Neural progenitor cell (in vitro differentiated cells): ENCODE measurements at regions not wholly inside any gene's neighbourhood (a gene's known extent, or its start where the extent isn't known, plus 50 kb on each side); places are given as distances from the start of the nearest gene placed in this dataset.

Experiments used
- DNase-seq: peaks from one replicate; pipeline ENCODE4 v3.0.0-alpha.2; 2016; ENCODE audit warnings: low spot score
- H2AFZ ChIP-seq: fragments of 200-600 bp; sonication (generic); replicated peaks from 2 replicates; pipeline ENCODE4 v1.6.1; 2016; ENCODE audit warnings: antibody characterized with exemption
- H3F3A ChIP-seq: fragments of 200-600 bp; sonication (generic); 2 replicates; pipeline ENCODE4 v1.6.1; 2016; ENCODE audit warnings: antibody characterized with exemption, low read depth
- H3K27ac ChIP-seq: fragments of 200-600 bp; sonication (generic); 2 replicates; pipeline ENCODE4 v1.5.1; 2016; ENCODE audit warnings: mild to moderate bottlenecking
- H3K27me3 ChIP-seq: fragments of 200-600 bp; sonication (generic); 2 replicates; pipeline ENCODE4 v1.6.1; 2016; ENCODE audit warnings: mild to moderate bottlenecking, moderate library complexity
- H3K36me3 ChIP-seq: fragments of 200-600 bp; sonication (generic); 2 replicates; pipeline ENCODE4 v1.5.1; 2016
- H3K4me1 ChIP-seq: fragments of 200-600 bp; sonication (generic); 2 replicates; pipeline ENCODE4 v1.6.1; 2016; ENCODE audit warnings: mixed run types
- H3K4me2 ChIP-seq: fragments of 200-600 bp; sonication (generic); 2 replicates; pipeline ENCODE4 v1.6.1; 2016
- H3K4me3 ChIP-seq: fragments of 200-600 bp; sonication (generic); 2 replicates; pipeline ENCODE4 v1.5.1; 2016
- H3K79me2 ChIP-seq: fragments of 200-600 bp; sonication (generic); 2 replicates; pipeline ENCODE4 v1.6.1; 2016; ENCODE audit warnings: low read depth
- H3K9ac ChIP-seq: fragments of 200-600 bp; sonication (generic); 2 replicates; pipeline ENCODE4 v1.6.1; 2016
- H3K9me3 ChIP-seq: fragments of 200-600 bp; sonication (generic); 2 replicates; pipeline ENCODE4 v1.5.1; 2016; ENCODE audit warnings: low read depth
- H4K20me1 ChIP-seq: fragments of 200-600 bp; sonication (generic); 2 replicates; pipeline ENCODE4 v1.6.1; 2016; ENCODE audit warnings: low read depth
- H3K27ac Mint-ChIP-seq: 3 replicates; pipeline ENCODE4 v1.8.0; 2021; ENCODE audit warnings: mixed read lengths
- H3K27me3 Mint-ChIP-seq: 2 replicates; pipeline ENCODE4 v1.8.0; 2022; ENCODE audit warnings: low read depth, mild to moderate bottlenecking, inconsistent platforms, moderate library complexity, mixed read lengths; ENCODE audit not compliant: insufficient read depth
- H3K36me3 Mint-ChIP-seq: 3 replicates; pipeline ENCODE4 v1.8.0; 2021; ENCODE audit warnings: mixed read lengths
- H3K4me1 Mint-ChIP-seq: 3 replicates; pipeline ENCODE4 v1.8.0; 2021; ENCODE audit warnings: mixed read lengths
- H3K4me3 Mint-ChIP-seq: 3 replicates; pipeline ENCODE4 v1.8.0; 2021; ENCODE audit warnings: mild to moderate bottlenecking, moderate library complexity, mixed read lengths
- H3K9me3 Mint-ChIP-seq: 3 replicates; pipeline ENCODE4 v1.8.0; 2020; ENCODE audit warnings: mixed read lengths
- EZH2 ChIP-seq: fragments of 200-600 bp; sonication (generic); IDR thresholded peaks from 2 replicates; pipeline ENCODE4 v1.6.1; 2017; ENCODE audit warnings: antibody characterized with exemption, mild to moderate bottlenecking, moderate library complexity
- EZH2phosphoT487 ChIP-seq: fragments of 200-600 bp; sonication (generic); IDR thresholded peaks from 2 replicates; pipeline ENCODE4 v1.6.1; 2017; ENCODE audit warnings: antibody characterized with exemption
- TF ChIP-seq, protein P1 (sequence below): fragments of 200-600 bp; sonication (generic); IDR thresholded peaks from 2 replicates; pipeline ENCODE4 v1.5.1; 2017; ENCODE audit warnings: antibody characterized with exemption, mild to moderate bottlenecking

DNA sequence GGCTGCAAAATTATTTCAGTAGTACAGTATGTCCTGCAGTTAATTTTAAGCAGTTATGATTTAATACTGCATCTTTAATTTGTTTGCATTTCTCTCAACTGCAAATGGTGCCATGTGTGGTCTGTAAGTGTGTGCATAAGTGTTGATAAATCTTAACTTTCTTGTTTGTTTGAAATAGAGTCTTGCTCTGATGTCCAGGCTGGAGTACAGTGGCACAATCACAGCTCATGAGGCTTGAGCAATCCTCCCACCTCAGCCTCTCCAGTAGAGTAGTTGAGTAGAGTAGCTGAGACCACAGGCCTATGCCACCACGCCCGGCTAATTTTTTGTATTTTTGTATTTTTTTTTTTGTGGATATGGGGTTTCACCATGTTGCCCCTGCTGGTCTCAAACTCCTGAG, 322.5 kb upstream of the NR3C2 start:
- Histone ChIP-seq H3K79me2 (no peaks in the 10 kb centered on the region), H3K9ac (no peak overlapping the region)

DNA sequence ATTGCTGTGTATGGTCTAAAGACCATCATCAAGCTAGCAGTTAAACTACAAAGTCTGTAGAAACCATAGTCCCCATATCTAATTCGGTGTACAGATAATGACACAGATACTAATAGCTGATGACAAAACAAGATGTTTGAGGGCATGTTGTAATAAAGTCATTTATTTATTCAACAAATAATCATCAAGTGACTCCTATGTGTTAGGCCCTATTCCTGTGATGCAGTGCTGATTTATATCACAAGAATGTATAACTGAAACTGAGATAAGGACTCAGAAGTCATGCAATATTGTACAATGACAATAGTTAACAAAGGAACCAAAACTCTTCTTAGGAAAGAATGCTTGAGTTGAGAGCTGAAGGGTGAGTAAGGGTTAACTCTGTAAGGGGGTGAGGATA, 315.0 kb upstream of the NR3C2 start:
- H3K27me3 ChIP-seq, result no peaks in the 10 kb centered on the region
- Mint-ChIP-seq H3K27me3 (peaks cover 4% of the 10 kb centered on the region), H3K4me3 (no peak overlapping the region), H3K27ac (no peak overlapping the region), H3K36me3 (no peaks in the 10 kb centered on the region), H3K4me1 (no peaks in the 10 kb centered on the region), H3K9me3 (peaks cover 6% of the 10 kb centered on the region)
- H2AFZ ChIP-seq, result no peak overlapping the region
- H3K4me2 ChIP-seq, result no peak overlapping the region
- no peaks in the 10 kb centered on the region for H3K79me2 ChIP-seq
- no peak overlapping the region for H3K4me3 ChIP-seq
- H4K20me1 ChIP-seq, result no peaks in the 10 kb centered on the region
- no peaks in the 10 kb centered on the region for H3F3A ChIP-seq
- H3K4me1 ChIP-seq, result no peaks in the 10 kb centered on the region
- no peak for DNase-seq
- no peaks in the 10 kb centered on the region for H3K9me3 ChIP-seq
- H3K36me3 ChIP-seq, result no peaks in the 10 kb centered on the region
- no peak overlapping the region for H3K27ac ChIP-seq
- TF ChIP-seq EZH2phosphoT487 (no peak), EZH2 (no peak)
- TF ChIP-seq, protein P1, sequence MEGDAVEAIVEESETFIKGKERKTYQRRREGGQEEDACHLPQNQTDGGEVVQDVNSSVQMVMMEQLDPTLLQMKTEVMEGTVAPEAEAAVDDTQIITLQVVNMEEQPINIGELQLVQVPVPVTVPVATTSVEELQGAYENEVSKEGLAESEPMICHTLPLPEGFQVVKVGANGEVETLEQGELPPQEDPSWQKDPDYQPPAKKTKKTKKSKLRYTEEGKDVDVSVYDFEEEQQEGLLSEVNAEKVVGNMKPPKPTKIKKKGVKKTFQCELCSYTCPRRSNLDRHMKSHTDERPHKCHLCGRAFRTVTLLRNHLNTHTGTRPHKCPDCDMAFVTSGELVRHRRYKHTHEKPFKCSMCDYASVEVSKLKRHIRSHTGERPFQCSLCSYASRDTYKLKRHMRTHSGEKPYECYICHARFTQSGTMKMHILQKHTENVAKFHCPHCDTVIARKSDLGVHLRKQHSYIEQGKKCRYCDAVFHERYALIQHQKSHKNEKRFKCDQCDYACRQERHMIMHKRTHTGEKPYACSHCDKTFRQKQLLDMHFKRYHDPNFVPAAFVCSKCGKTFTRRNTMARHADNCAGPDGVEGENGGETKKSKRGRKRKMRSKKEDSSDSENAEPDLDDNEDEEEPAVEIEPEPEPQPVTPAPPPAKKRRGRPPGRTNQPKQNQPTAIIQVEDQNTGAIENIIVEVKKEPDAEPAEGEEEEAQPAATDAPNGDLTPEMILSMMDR, result no peak
- no peak overlapping the region for H3K9ac ChIP-seq

More for the DNA sequence above, 322.5 kb upstream of the NR3C2 start:
- Histone ChIP-seq H3K9me3 (no peaks in the 10 kb centered on the region), H3K4me2 (no peak overlapping the region), H3F3A (no peaks in the 10 kb centered on the region), H2AFZ (no peak overlapping the region), H3K36me3 (no peaks in the 10 kb centered on the region), H3K4me1 (no peaks in the 10 kb centered on the region), H3K27ac (no peak overlapping the region), H4K20me1 (no peaks in the 10 kb centered on the region), H3K4me3 (no peak overlapping the region), H3K27me3 (no peaks in the 10 kb centered on the region)
- no peak overlapping the region for H3K27ac Mint-ChIP-seq
- peaks cover 3% of the 10 kb centered on the region for H3K9me3 Mint-ChIP-seq
- H3K4me1 Mint-ChIP-seq, result no peaks in the 10 kb centered on the region
- DNase-seq, result no peak
- peaks cover 4% of the 10 kb centered on the region for H3K27me3 Mint-ChIP-seq
- H3K4me3 Mint-ChIP-seq, result no peak overlapping the region
- H3K36me3 Mint-ChIP-seq, result no peaks in the 10 kb centered on the region
- no peak for TF ChIP-seq EZH2
- no peak for TF ChIP-seq EZH2phosphoT487
- TF ChIP-seq, protein P1, result no peak

DNA sequence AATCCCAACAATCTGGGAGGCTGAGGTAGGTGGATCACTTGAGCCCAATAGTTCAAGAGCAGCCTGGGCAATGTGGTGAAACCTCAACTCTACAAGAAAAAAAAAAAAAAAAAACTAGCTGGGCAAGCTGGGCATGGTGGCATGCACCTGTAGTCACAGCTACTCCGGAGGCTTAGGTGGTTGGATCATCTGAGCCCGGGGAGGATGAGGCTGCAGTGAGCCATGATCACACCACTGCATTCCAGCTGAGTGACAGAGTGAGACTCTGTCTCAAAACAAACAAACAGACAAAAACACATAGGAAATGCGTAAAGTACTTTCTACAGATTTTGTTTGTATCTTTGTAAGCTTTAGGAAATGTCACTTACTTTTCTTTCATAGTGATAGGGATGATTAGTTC, 307.2 kb upstream of the NR3C2 start:
- H3K4me1 ChIP-seq, result no peaks in the 10 kb centered on the region
- Mint-ChIP-seq H3K36me3 (no peaks in the 10 kb centered on the region), H3K4me3 (no peak overlapping the region), H3K9me3 (no peaks in the 10 kb centered on the region), H3K27ac (no peak overlapping the region), H3K27me3 (no peaks in the 10 kb centered on the region), H3K4me1 (no peaks in the 10 kb centered on the region)
- H3K9me3 ChIP-seq, result no peaks in the 10 kb centered on the region
- no peaks in the 10 kb centered on the region for H3K79me2 ChIP-seq
- TF ChIP-seq EZH2phosphoT487 (no peak), EZH2 (no peak)
- TF ChIP-seq, protein P1, result no peak
- H3F3A ChIP-seq, result no peaks in the 10 kb centered on the region
- H2AFZ ChIP-seq, result no peak overlapping the region
- H3K36me3 ChIP-seq, result no peaks in the 10 kb centered on the region
- no peak overlapping the region for H3K9ac ChIP-seq
- no peaks in the 10 kb centered on the region for H4K20me1 ChIP-seq
- H3K4me3 ChIP-seq, result no peak overlapping the region
- no peaks in the 10 kb centered on the region for H3K27me3 ChIP-seq
- H3K27ac ChIP-seq, result no peak overlapping the region
- no peak for DNase-seq
- H3K4me2 ChIP-seq, result no peak overlapping the region
